NT2/D1 (cell line): ENCODE measurements at regions not wholly inside any gene's neighbourhood (a gene's known extent, or its start where the extent isn't known, plus 50 kb on each side); places are given as distances from the start of the nearest gene placed in this dataset.

Experiments used
- DNase-seq: peaks from one replicate; pipeline ENCODE4 v3.0.0-alpha.2; 2011; ENCODE audit warnings: low read depth, low spot score
- H3K27me3 ChIP-seq: 2 replicates; pipeline ENCODE4 v1.6.0; 2011; ENCODE audit warnings: mild to moderate bottlenecking; ENCODE audit not compliant: insufficient read length, insufficient read depth
- H3K36me3 ChIP-seq: 2 replicates; pipeline ENCODE4 v1.6.1; 2011; ENCODE audit warnings: mild to moderate bottlenecking, low read length, mixed read lengths; ENCODE audit not compliant: insufficient read depth, insufficient read length
- H3K4me1 ChIP-seq: 2 replicates; pipeline ENCODE4 v1.5.1; 2011; ENCODE audit not compliant: insufficient read depth, insufficient read length
- H3K4me3 ChIP-seq: 2 replicates; pipeline ENCODE4 v1.5.1; 2011; ENCODE audit warnings: low read depth; ENCODE audit not compliant: insufficient read length
- H3K9ac ChIP-seq: 2 replicates; pipeline ENCODE4 v1.6.0; 2011; ENCODE audit warnings: low read depth; ENCODE audit not compliant: insufficient read length
- H3K9me3 ChIP-seq: 2 replicates; pipeline ENCODE4 v1.5.1; 2011; ENCODE audit warnings: mild to moderate bottlenecking, low read length; ENCODE audit not compliant: insufficient read depth
- SUZ12 ChIP-seq: IDR thresholded peaks from 2 replicates; pipeline ENCODE4 v1.6.1; 2011; ENCODE audit not compliant: insufficient read length, insufficient read depth; ENCODE audit errors: extremely low read depth
- YY1 ChIP-seq: IDR thresholded peaks from 2 replicates; pipeline ENCODE4 v1.6.1; 2011; ENCODE audit not compliant: insufficient read length, insufficient read depth
- ZNF274 ChIP-seq: IDR thresholded peaks from 2 replicates; pipeline ENCODE4 v1.6.1; 2011; ENCODE audit warnings: mild to moderate bottlenecking, low read depth, low read length

GRCh38 chr12:93151079-93151762, 222.1 kb upstream of the EEA1 start:
- Histone ChIP-seq H3K9me3 (no peaks in the 10 kb centered on the region), H3K9ac (no peak overlapping the region), H3K27me3 (no peaks in the 10 kb centered on the region), H3K36me3 (no peaks in the 10 kb centered on the region), H3K4me1 (no peaks in the 10 kb centered on the region), H3K4me3 (no peak overlapping the region)
- no peak for TF ChIP-seq ZNF274
- no peak for TF ChIP-seq SUZ12
- TF ChIP-seq YY1, result no peak
- no peak for DNase-seq

GRCh38 chr12:93152617-93153016, 223.5 kb upstream of the EEA1 start:
- no peaks in the 10 kb centered on the region for H3K9me3 ChIP-seq
- no peaks in the 10 kb centered on the region for H3K27me3 ChIP-seq
- no peak overlapping the region for H3K9ac ChIP-seq
- no peak for DNase-seq
- no peaks in the 10 kb centered on the region for H3K4me1 ChIP-seq
- H3K4me3 ChIP-seq, result no peak overlapping the region
- no peaks in the 10 kb centered on the region for H3K36me3 ChIP-seq
- no peak for TF ChIP-seq ZNF274
- no peak for TF ChIP-seq SUZ12
- no peak for TF ChIP-seq YY1

GRCh38 chr12:93153321-93153720, 224.2 kb upstream of the EEA1 start:
- Histone ChIP-seq H3K9me3 (no peaks in the 10 kb centered on the region; the same call in 1 of the 2 replicates), H3K36me3 (no peaks in the 10 kb centered on the region), H3K4me3 (no peak overlapping the region), H3K27me3 (no peaks in the 10 kb centered on the region), H3K4me1 (no peaks in the 10 kb centered on the region), H3K9ac (no peak overlapping the region)
- no peak for DNase-seq
- TF ChIP-seq ZNF274 (no peak), YY1 (no peak), SUZ12 (no peak)

GRCh38 chr12:93154096-93154728, 223.5 kb upstream of the NUDT4 start:
- Histone ChIP-seq H3K9me3 (peaks cover 3% of the 10 kb centered on the region; the same call in 1 of the 2 replicates), H3K9ac (no peak overlapping the region), H3K4me1 (no peaks in the 10 kb centered on the region), H3K27me3 (no peaks in the 10 kb centered on the region), H3K36me3 (no peaks in the 10 kb centered on the region), H3K4me3 (no peak overlapping the region)
- no peak for DNase-seq
- TF ChIP-seq YY1 (no peak), SUZ12 (no peak), ZNF274 (no peak)

- no peaks in the 10 kb centered on the region for H3K27me3 ChIP-seq
- no peaks in the 10 kb centered on the region for H3K4me1 ChIP-seq
- no peak overlapping the region for H3K4me3 ChIP-seq
- peaks cover 3% of the 10 kb centered on the region; the same call in 1 of the 2 replicates for H3K9me3 ChIP-seq
- H3K36me3 ChIP-seq, result no peaks in the 10 kb centered on the region
- H3K9ac ChIP-seq, result no peak overlapping the region
- no peak for DNase-seq
- no peak for TF ChIP-seq YY1
- TF ChIP-seq ZNF274, result no peak
These were observed 222.8 kb upstream of the NUDT4 start for GRCh38 chr12:93154753-93155480.

DNA sequence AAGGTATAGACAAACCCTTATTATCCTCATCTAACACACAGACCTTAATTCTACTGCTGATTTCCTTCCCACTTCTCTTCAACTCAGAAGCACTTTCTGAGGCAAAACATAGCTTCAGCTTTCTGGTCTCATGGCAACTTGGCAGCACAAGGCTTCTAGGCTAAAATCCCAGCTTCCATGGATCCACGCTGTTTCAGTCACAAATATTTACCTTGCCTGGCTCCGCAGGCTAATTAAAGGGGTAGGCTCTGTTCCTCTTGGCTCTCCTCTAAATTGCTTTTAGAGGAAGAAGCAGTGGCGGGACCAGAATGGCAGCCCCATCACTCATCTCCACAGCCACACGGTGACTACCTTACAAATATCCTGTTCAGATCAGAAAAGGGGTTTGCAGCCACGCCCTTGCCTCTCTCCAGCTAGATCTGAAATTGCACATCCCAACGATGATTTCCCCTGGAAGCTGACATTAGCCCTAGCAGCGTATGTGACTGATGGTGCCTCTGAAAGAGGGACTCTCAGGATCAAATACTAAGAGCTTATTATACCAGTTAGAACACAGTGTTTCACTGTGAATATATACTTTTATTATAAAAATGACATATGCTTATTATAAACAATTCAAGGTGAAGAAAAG, 221.5 kb upstream of the NUDT4 start:
- Histone ChIP-seq H3K9ac (no peak overlapping the region), H3K27me3 (no peaks in the 10 kb centered on the region), H3K9me3 (peaks cover 3% of the 10 kb centered on the region; the same call in 1 of the 2 replicates), H3K36me3 (no peaks in the 10 kb centered on the region), H3K4me3 (no peak overlapping the region), H3K4me1 (no peaks in the 10 kb centered on the region)
- TF ChIP-seq ZNF274 (no peak), YY1 (no peak)
- DNase-seq, result no peak

GRCh38 chr12:93157279-93157678, 220.4 kb upstream of the NUDT4 start:
- H3K27me3 ChIP-seq, result no peaks in the 10 kb centered on the region
- no peaks in the 10 kb centered on the region for H3K4me1 ChIP-seq
- H3K4me3 ChIP-seq, result no peak overlapping the region
- DNase-seq, result no peak
- H3K9me3 ChIP-seq, result peaks cover 3% of the 10 kb centered on the region; the same call in 1 of the 2 replicates
- TF ChIP-seq YY1, result no peak
- TF ChIP-seq SUZ12, result no peak
- TF ChIP-seq ZNF274, result no peak
- no peak overlapping the region for H3K9ac ChIP-seq
- H3K36me3 ChIP-seq, result no peaks in the 10 kb centered on the region
